ENCODE measurements at regions not wholly inside any gene's neighbourhood (a gene's known extent, or its start where the extent isn't known, plus 50 kb on each side); places are given as distances from the start of the nearest gene placed in this dataset.
"Not testable (repeated sequence)": the region's sequence is repeated elsewhere in the genome, so short reads cannot be mapped to it uniquely, and the experiment has no call there.

DNA sequence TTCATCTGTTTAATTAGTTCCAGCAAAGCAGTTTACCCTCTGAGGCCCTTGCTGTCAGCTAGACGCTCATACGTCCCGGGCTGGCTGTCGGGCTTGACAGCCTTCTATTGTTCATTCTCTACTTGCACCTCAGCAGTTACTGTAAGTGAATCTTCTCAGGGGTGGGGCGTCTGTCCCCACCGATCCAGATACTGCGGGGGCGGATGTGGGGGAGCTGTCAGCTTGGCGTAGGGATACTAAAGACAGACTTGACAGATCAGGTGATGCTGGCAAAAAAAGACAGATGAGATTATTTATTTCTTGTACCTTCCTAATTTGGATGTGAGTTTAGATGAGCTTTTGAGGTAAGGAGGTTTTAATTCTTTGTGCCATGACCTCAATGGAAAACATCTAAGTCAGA is 315.3 kb downstream of the NR2F2 start:
- Histone ChIP-seq H3K4me2 (ENCODE audit: low read length) (no peak overlapping the region), H3K36me3 (ENCODE audit: control insufficient read depth, low read length) (no peaks in the 10 kb centered on the region), H3K4me3 (ENCODE audit: low read length) (no peak overlapping the region), H3K27ac (ENCODE audit: low read depth, low read length) (no peak overlapping the region), H4K20me1 (ENCODE audit: control insufficient read depth, insufficient read depth, low read depth, low read length) (no peaks in the 10 kb centered on the region), H3F3A (ENCODE audit: control insufficient read depth, insufficient read depth) (no peaks in the 10 kb centered on the region), H3K9me2 (replicated peaks; ENCODE audit: control insufficient read depth, low read length) (no peaks in the 10 kb centered on the region), H3K27me3 (ENCODE audit: control insufficient read depth, low read length) (no peaks in the 10 kb centered on the region), H3K79me2 (ENCODE audit: control insufficient read depth, low read length) (no peaks in the 10 kb centered on the region), H3K4me1 (ENCODE audit: control insufficient read depth, low read length) (no peaks in the 10 kb centered on the region), H3K9me3 (ENCODE audit: control insufficient read depth, insufficient read depth, low read length) (no peaks in the 10 kb centered on the region)
- TF ChIP-seq CTCF (IDR thresholded peaks at IDR 0.05; ENCODE audit: low read depth, low read length, poor library complexity, severe bottlenecking) (no peak), EZH2phosphoT487 (IDR thresholded peaks at IDR 0.05; ENCODE audit: borderline replicate concordance, low read length) (no peak)

DNA sequence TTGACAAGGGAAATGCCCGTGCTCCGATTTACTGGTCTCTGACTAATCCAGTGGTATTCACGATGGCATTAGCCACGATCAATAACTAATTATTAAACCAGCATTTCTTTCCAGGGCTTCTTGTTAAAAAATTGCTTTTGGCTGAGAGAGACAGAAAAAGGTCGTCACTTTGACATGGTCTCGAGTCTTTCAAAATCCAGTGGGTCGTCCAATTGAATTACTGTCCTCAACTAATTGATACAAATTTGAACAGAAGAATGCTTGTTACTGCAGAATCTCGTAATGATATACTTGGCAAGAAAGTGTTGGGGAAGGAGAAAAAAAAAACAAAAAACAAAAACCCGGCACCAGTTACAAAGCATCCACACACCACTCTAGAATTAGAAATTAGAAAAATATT is 318.4 kb downstream of the NR2F2 start:
- no peaks in the 10 kb centered on the region for H3K9me3 ChIP-seq (ENCODE audit: control insufficient read depth, insufficient read depth, low read length)

GRCh38 chr15:96657096-96657495 is 326.6 kb downstream of the NR2F2 start:
- H4K20me1 ChIP-seq (ENCODE audit: control insufficient read depth, insufficient read depth, low read depth, low read length) = no peaks in the 10 kb centered on the region
- no peaks in the 10 kb centered on the region for H3K27me3 ChIP-seq (ENCODE audit: control insufficient read depth, low read length)
- no peaks in the 10 kb centered on the region; the same call in 1 of the 2 replicates for H3K9me2 ChIP-seq (replicated peaks; ENCODE audit: control insufficient read depth, low read length)
- H3K4me1 ChIP-seq (ENCODE audit: control insufficient read depth, low read length) = no peaks in the 10 kb centered on the region
- no peaks in the 10 kb centered on the region for H3K79me2 ChIP-seq (ENCODE audit: control insufficient read depth, low read length)
- H3K36me3 ChIP-seq (ENCODE audit: control insufficient read depth, low read length) = no peaks in the 10 kb centered on the region
- H3F3A ChIP-seq (ENCODE audit: control insufficient read depth, insufficient read depth) = no peaks in the 10 kb centered on the region
- no peak for TF ChIP-seq CTCF (IDR thresholded peaks at IDR 0.05; ENCODE audit: low read depth, low read length, poor library complexity, severe bottlenecking)
- no peak for TF ChIP-seq EZH2phosphoT487 (IDR thresholded peaks at IDR 0.05; ENCODE audit: borderline replicate concordance, low read length)
- H3K9me3 ChIP-seq (ENCODE audit: control insufficient read depth, insufficient read depth, low read length) = no peaks in the 10 kb centered on the region; the same call in 1 of the 2 replicates
- H3K27ac ChIP-seq (ENCODE audit: low read depth, low read length) = no peak overlapping the region
- H3K4me2 ChIP-seq (ENCODE audit: low read length) = no peak overlapping the region
- H3K4me3 ChIP-seq (ENCODE audit: low read length) = no peak overlapping the region

More for the DNA sequence above, 318.4 kb downstream of the NR2F2 start:
- H3F3A ChIP-seq (ENCODE audit: control insufficient read depth, insufficient read depth) = no peaks in the 10 kb centered on the region
- no peaks in the 10 kb centered on the region for H3K36me3 ChIP-seq (ENCODE audit: control insufficient read depth, low read length)
- H3K9me2 ChIP-seq (replicated peaks; ENCODE audit: control insufficient read depth, low read length) = no peaks in the 10 kb centered on the region
- H3K27me3 ChIP-seq (ENCODE audit: control insufficient read depth, low read length) = no peaks in the 10 kb centered on the region
- H3K4me2 ChIP-seq (ENCODE audit: low read length) = no peak overlapping the region
- no peaks in the 10 kb centered on the region for H4K20me1 ChIP-seq (ENCODE audit: control insufficient read depth, insufficient read depth, low read depth, low read length)
- H3K4me1 ChIP-seq (ENCODE audit: control insufficient read depth, low read length) = no peaks in the 10 kb centered on the region
- H3K4me3 ChIP-seq (ENCODE audit: low read length) = no peak overlapping the region
- TF ChIP-seq CTCF (IDR thresholded peaks at IDR 0.05; ENCODE audit: low read depth, low read length, poor library complexity, severe bottlenecking) (no peak), EZH2phosphoT487 (IDR thresholded peaks at IDR 0.05; ENCODE audit: borderline replicate concordance, low read length) (no peak)
- no peaks in the 10 kb centered on the region for H3K79me2 ChIP-seq (ENCODE audit: control insufficient read depth, low read length)
- no peak overlapping the region for H3K27ac ChIP-seq (ENCODE audit: low read depth, low read length)

GRCh38 chr15:96666979-96667378 is 336.5 kb downstream of the NR2F2 start:
- not testable (repeated sequence) for H3K27ac ChIP-seq (ENCODE audit: low read depth, low read length); H3K4me1 ChIP-seq (ENCODE audit: control insufficient read depth, low read length); H3F3A ChIP-seq (ENCODE audit: control insufficient read depth, insufficient read depth); H4K20me1 ChIP-seq (ENCODE audit: control insufficient read depth, insufficient read depth, low read depth, low read length); H3K79me2 ChIP-seq (ENCODE audit: control insufficient read depth, low read length); H3K4me2 ChIP-seq (ENCODE audit: low read length); H3K4me3 ChIP-seq (ENCODE audit: low read length); H3K36me3 ChIP-seq (ENCODE audit: control insufficient read depth, low read length); H3K27me3 ChIP-seq (ENCODE audit: control insufficient read depth, low read length); H3K9me3 ChIP-seq (ENCODE audit: control insufficient read depth, insufficient read depth, low read length); H3K9me2 ChIP-seq (replicated peaks; ENCODE audit: control insufficient read depth, low read length)
